RWPE1 (cell line): ENCODE measurements at regions not wholly inside any gene's neighbourhood (a gene's known extent, or its start where the extent isn't known, plus 50 kb on each side); places are given as distances from the start of the nearest gene placed in this dataset.

Source experiments
- CTCF ChIA-PET: fragments of 350-600 bp; sonication (Branson Sonifier 250); formaldehyde crosslinking; extraction: SDS; loops from one replicate; lab custom pipeline; 2021; lab: Yijun Ruan, JAX
- POLR2A ChIA-PET: fragments of 400-600 bp; formaldehyde crosslinking; extraction: SDS; loops from one replicate; lab custom pipeline; 2020; ENCODE audit warnings: antibody characterized with exemption; ENCODE audit not compliant: low non-redundant PET; lab: Yijun Ruan, JAX
- DNase-seq: peaks from one replicate; pipeline ENCODE4 v3.0.0; 2012; ENCODE audit warnings: low spot score
- H3K27ac ChIP-seq: fragments of 450-650 bp; 2 replicates; pipeline ENCODE4 v1.5.1; 2017
- TF ChIP-seq, protein P1 (sequence below): fragments of 450-650 bp; conservative IDR thresholded peaks from 2 replicates; pipeline ENCODE4 v1.5.1; 2017; ENCODE audit warnings: low read depth, mild to moderate bottlenecking

DNA sequence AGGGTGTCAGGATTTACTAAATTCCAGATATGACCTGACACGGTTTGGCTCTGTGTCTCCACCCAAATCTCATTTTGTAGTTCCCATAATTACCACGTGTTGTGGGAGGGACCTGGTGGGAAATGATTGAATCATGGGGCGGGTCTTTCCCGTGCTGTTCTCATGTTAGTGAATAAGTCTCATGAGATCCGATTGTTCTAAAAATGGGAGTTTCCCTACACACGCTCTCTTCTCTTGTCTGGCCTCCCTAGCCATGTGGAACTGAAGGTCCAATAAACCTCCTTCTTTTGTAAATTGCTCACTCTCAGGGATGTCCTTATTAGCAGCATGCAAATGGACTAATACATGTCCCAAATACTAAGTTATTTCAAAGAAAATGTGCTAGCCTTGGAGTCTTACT, 121.1 kb downstream of the CENPW start:
- no peak overlapping the region for H3K27ac ChIP-seq
- DNase-seq = no peak
- ChIA-PET POLR2A (no interaction called here), CTCF (no interaction called here)
- TF ChIP-seq, protein P1, sequence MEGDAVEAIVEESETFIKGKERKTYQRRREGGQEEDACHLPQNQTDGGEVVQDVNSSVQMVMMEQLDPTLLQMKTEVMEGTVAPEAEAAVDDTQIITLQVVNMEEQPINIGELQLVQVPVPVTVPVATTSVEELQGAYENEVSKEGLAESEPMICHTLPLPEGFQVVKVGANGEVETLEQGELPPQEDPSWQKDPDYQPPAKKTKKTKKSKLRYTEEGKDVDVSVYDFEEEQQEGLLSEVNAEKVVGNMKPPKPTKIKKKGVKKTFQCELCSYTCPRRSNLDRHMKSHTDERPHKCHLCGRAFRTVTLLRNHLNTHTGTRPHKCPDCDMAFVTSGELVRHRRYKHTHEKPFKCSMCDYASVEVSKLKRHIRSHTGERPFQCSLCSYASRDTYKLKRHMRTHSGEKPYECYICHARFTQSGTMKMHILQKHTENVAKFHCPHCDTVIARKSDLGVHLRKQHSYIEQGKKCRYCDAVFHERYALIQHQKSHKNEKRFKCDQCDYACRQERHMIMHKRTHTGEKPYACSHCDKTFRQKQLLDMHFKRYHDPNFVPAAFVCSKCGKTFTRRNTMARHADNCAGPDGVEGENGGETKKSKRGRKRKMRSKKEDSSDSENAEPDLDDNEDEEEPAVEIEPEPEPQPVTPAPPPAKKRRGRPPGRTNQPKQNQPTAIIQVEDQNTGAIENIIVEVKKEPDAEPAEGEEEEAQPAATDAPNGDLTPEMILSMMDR = no peak

DNA sequence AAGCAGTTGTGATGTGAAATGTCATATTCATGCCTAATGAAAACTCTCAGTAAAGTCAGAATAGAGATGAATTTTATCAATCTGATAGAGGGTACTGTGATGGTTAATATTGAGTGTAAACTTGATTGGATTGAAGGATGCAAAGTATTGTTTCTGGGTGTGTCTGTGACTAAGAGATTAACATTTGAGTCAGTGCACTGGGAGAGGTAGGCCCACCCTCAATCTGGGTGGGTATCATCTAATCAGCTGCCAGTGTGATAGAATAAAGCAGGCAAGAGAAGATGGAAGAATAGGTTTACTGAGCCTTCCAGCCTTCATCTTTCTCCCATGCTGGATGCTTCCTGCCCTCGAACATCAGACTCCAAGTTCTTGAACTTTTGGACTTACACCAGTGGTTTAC, 124.3 kb downstream of the CENPW start:
- ChIA-PET POLR2A (no interaction called here), CTCF (no interaction called here)
- no peak overlapping the region for H3K27ac ChIP-seq
- TF ChIP-seq, protein P1 = no peak
- no peak for DNase-seq

DNA sequence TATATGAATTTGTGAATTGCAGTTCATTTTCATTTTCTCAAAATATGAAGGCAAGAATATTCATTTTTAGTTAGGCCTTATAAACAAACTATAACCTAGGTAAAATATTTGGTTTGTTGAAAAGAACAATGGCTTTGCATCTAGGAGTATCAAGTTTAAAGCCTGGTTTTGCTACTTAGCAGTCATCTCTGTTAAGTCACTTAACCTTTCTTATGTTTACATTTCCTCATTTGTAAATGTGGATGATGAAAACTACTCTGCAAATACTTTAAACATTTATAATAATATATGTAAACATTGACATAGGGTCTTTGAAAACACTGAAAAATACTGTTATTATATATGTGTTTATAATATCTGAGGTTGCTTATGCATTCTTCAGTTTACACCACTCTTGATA, 135.5 kb downstream of the CENPW start:
- DNase-seq = no peak
- CTCF ChIA-PET = no interaction called here
- POLR2A ChIA-PET = no interaction called here
- no peak overlapping the region for H3K27ac ChIP-seq
- TF ChIP-seq, protein P1 = no peak

DNA sequence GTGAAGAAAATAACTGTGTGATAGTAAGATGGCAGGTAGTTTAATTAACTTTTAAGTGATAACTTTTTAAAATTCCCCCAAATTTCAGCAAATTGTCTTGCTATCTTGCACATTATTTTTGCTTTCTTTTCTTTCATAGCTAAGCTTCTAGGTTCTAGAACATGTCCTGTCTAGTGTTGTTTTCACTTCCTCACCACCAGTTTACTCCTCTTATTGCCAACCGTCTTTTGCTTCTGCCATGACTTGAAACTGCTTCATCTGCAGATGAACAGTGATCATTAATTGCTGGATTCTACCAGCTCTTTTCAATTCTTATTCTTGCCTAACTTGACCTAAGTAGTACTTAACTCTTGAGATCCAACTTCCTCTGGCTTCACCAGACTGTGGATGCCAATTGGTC, 137.8 kb downstream of the CENPW start:
- ChIA-PET POLR2A (no interaction called here), CTCF (interaction anchor here (0.6 to 0.9 kb wide), 3 partner anchors 23 to 786 kb away, joined by 3 to 4 read pairs (median 3); no protein-coding TSS in a partner anchor)
- no peak overlapping the region for H3K27ac ChIP-seq
- TF ChIP-seq, protein P1 = no peak
- no peak for DNase-seq

DNA sequence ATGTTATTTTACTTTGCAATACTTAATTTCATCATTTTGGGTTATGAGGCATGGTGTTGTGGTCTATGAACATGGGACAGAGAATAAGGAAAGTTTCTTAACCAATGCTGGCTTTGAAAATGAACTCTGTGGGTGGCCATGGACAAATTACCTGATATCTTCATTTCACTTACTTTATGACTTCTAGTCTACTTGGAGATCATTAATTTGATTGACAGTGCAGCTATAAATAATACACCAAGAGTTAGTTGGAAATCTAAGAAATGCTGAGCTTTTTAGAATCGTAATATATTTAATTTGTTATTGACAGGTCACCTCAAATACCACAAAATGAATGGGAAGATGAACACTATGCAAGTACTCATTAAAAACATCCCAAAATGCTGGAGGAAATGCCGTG, 140.4 kb downstream of the CENPW start:
- ChIA-PET POLR2A (no interaction called here), CTCF (interaction anchor here (0.6 kb wide), 1 partner anchor 401 kb away, joined by 3 read pairs; no protein-coding TSS in a partner anchor)
- DNase-seq = no peak
- H3K27ac ChIP-seq = no peak overlapping the region
- TF ChIP-seq, protein P1 = no peak

DNA sequence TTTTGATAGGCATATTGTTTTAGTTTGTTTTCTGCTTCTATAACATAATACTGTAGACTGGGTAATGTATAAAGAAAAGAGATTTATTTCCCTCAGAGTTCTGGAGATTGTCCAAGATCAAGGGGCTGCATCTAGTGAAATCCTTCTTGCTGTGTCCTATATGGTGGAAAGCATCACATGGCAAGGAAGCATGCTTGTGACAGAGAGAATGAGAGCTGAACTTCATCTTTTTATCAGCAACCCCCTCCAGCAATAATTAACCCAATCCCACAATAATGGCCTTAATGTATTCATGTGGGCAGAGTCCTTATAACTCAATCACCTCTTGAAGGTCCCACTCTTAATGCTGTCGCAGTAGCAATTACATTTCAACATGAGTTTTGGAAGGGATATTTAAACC, 141.4 kb downstream of the CENPW start:
- POLR2A ChIA-PET = no interaction called here
- no peak for DNase-seq
- H3K27ac ChIP-seq = no peak overlapping the region
- CTCF ChIA-PET = no interaction called here
- TF ChIP-seq, protein P1 = no peak

DNA sequence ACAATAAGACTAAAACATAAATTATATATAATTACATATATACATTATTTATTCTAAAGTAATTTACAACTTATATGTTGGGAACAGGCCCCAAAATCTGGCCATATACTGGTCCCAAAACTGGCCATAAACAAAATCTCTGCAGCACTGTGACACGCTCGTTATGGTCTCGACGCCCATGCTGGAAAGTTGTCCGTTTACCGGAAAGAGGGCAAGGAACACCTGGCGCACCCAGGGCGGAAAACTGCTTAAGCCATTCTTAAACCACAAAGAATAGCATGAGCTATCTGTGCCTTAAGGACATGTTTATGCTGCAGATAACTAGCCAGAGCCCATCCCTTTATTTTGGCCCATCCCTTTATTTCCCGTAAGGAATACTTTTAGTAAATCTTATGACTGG, 164.9 kb downstream of the CENPW start:
- CTCF ChIA-PET = no interaction called here
- no peak for DNase-seq
- H3K27ac ChIP-seq = no peak overlapping the region
- POLR2A ChIA-PET = no interaction called here
- TF ChIP-seq, protein P1 = no peak
